SU-DHL-6 (cell line): ENCODE measurements at regions not wholly inside any gene's neighbourhood (a gene's known extent, or its start where the extent isn't known, plus 50 kb on each side); places are given as distances from the start of the nearest gene placed in this dataset.

ENCODE experiments used
- H2AFZ ChIP-seq: fragments of 200-600 bp; sonication (generic); 2 replicates; pipeline ENCODE4 v1.6.1; 2014; ENCODE audit warnings: low read depth, mild to moderate bottlenecking, moderate library complexity, mixed read lengths, antibody characterized with exemption, low read length; ENCODE audit not compliant: severe bottlenecking
- H3F3A ChIP-seq: fragments of 200-600 bp; shearing (Covaris generic); 2 replicates; pipeline ENCODE4 v1.6.0; 2016; ENCODE audit warnings: antibody characterized with exemption, mild to moderate bottlenecking; ENCODE audit not compliant: insufficient read depth
- H3K27ac ChIP-seq: fragments of 200-600 bp; sonication (generic); 2 replicates; pipeline ENCODE4 v1.5.1; 2016; ENCODE audit warnings: low read depth, mild to moderate bottlenecking, low read length, moderate library complexity, mixed read lengths
- H3K27me3 ChIP-seq: fragments of 200-600 bp; sonication (generic), shearing (Covaris generic); 2 replicates; pipeline ENCODE4 v1.6.0; 2014; ENCODE audit warnings: mild to moderate bottlenecking, low read length
- H3K36me3 ChIP-seq: fragments of 200-600 bp; sonication (generic); 2 replicates; pipeline ENCODE4 v1.6.1; 2014; ENCODE audit warnings: mild to moderate bottlenecking, low read length, mixed read lengths
- H3K4me2 ChIP-seq: fragments of 300-600, 200-600 bp; shearing (Covaris generic), sonication (generic); 2 replicates; pipeline ENCODE4 v1.6.0; 2014; ENCODE audit warnings: low read length, low read depth, mild to moderate bottlenecking; ENCODE audit not compliant: poor library complexity, severe bottlenecking
- H3K4me3 ChIP-seq: fragments of 200-600 bp; sonication (generic); 2 replicates; pipeline ENCODE4 v1.5.1; 2014; ENCODE audit warnings: antibody characterized with exemption, low read length, mild to moderate bottlenecking, mixed read lengths; ENCODE audit not compliant: insufficient read depth, poor library complexity, severe bottlenecking
- H3K79me2 ChIP-seq: fragments of 200-600 bp; sonication (generic); 2 replicates; pipeline ENCODE4 v1.6.1; 2014; ENCODE audit warnings: mild to moderate bottlenecking, low read length, moderate library complexity; ENCODE audit not compliant: insufficient read depth
- H3K9ac ChIP-seq: fragments of 200-600 bp; sonication (generic); 2 replicates; pipeline ENCODE4 v1.7.0; 2014; ENCODE audit warnings: mild to moderate bottlenecking, low read length
- H3K9me2 ChIP-seq: fragments of 200-600 bp; sonication (generic); replicated peaks from 2 replicates; pipeline ENCODE4 v1.6.1; 2014; ENCODE audit warnings: low read length; ENCODE audit not compliant: insufficient read depth
- H3K9me3 ChIP-seq: fragments of 200-600 bp; sonication (generic); 2 replicates; pipeline ENCODE4 v1.6.1; 2014; ENCODE audit warnings: low read length, mixed read lengths; ENCODE audit not compliant: insufficient read depth
- H4K20me1 ChIP-seq: fragments of 200-600 bp; sonication (generic); 2 replicates; pipeline ENCODE4 v1.6.1; 2014; ENCODE audit warnings: low read depth, mild to moderate bottlenecking, antibody characterized with exemption, low read length, moderate library complexity, mixed read lengths
- CTCF ChIP-seq: fragments of 200-600 bp; sonication (generic); IDR thresholded peaks from one replicate; pipeline ENCODE4 v1.5.1; 2017; ENCODE audit warnings: antibody characterized with exemption, mild to moderate bottlenecking, low read length, moderate library complexity; ENCODE audit not compliant: insufficient read depth, poor library complexity, severe bottlenecking
- EZH2phosphoT487 ChIP-seq: fragments of 200-600 bp; sonication (generic), shearing (Covaris generic); conservative IDR thresholded peaks from 2 replicates; pipeline ENCODE4 v1.6.1; 2018; ENCODE audit warnings: mild to moderate bottlenecking, antibody characterized with exemption, low read length, moderate library complexity, mixed read lengths

- H3K79me2 ChIP-seq = no peaks in the 10 kb centered on the region
- no peaks in the 10 kb centered on the region for H4K20me1 ChIP-seq
- H3K9me3 ChIP-seq = no peaks in the 10 kb centered on the region
- no peaks in the 10 kb centered on the region for H3K27me3 ChIP-seq
- no peak overlapping the region for H3K27ac ChIP-seq
- H3K36me3 ChIP-seq = no peaks in the 10 kb centered on the region
- no peak overlapping the region for H3K4me3 ChIP-seq
- no peaks in the 10 kb centered on the region for H3F3A ChIP-seq
- H2AFZ ChIP-seq = no peak overlapping the region
- TF ChIP-seq EZH2phosphoT487 (no peak), CTCF (no peak)
- no peak overlapping the region for H3K4me2 ChIP-seq
- no peaks in the 10 kb centered on the region for H3K9me2 ChIP-seq
- H3K9ac ChIP-seq = no peak overlapping the region
Observed at GRCh38 chr2:234272069-234272850, 221.8 kb downstream of the SPP2 start.

- no peak overlapping the region for H3K4me2 ChIP-seq
- no peaks in the 10 kb centered on the region for H4K20me1 ChIP-seq
- no peak overlapping the region for H3K27ac ChIP-seq
- H3K9me3 ChIP-seq = no peaks in the 10 kb centered on the region
- H3F3A ChIP-seq = no peaks in the 10 kb centered on the region
- TF ChIP-seq EZH2phosphoT487 (no peak), CTCF (no peak)
- no peaks in the 10 kb centered on the region for H3K9me2 ChIP-seq
- no peak overlapping the region for H2AFZ ChIP-seq
- no peak overlapping the region for H3K4me3 ChIP-seq
- H3K36me3 ChIP-seq = no peaks in the 10 kb centered on the region
- no peaks in the 10 kb centered on the region for H3K79me2 ChIP-seq
- no peaks in the 10 kb centered on the region for H3K27me3 ChIP-seq
- no peak overlapping the region for H3K9ac ChIP-seq
Observed at GRCh38 chr2:234271338-234271737, 220.8 kb downstream of the SPP2 start.

- no peaks in the 10 kb centered on the region for H3K79me2 ChIP-seq
- no peak overlapping the region for H3K27ac ChIP-seq
- no peaks in the 10 kb centered on the region for H3K9me2 ChIP-seq
- no peak overlapping the region for H3K9ac ChIP-seq
- H3K9me3 ChIP-seq = no peaks in the 10 kb centered on the region
- no peak overlapping the region for H3K4me2 ChIP-seq
- no peak overlapping the region for H3K4me3 ChIP-seq
- H3K36me3 ChIP-seq = no peaks in the 10 kb centered on the region
- TF ChIP-seq EZH2phosphoT487 = no peak
- no peak for TF ChIP-seq CTCF
- no peaks in the 10 kb centered on the region for H3K27me3 ChIP-seq
- no peaks in the 10 kb centered on the region for H4K20me1 ChIP-seq
- no peak overlapping the region for H2AFZ ChIP-seq
- H3F3A ChIP-seq = no peaks in the 10 kb centered on the region
Observed at GRCh38 chr2:234269769-234270204, 219.3 kb downstream of the SPP2 start.
